ENCODE measurements at regions not wholly inside any gene's neighbourhood (a gene's known extent, or its start where the extent isn't known, plus 50 kb on each side); places are given as distances from the start of the nearest gene placed in this dataset.

GRCh38 chr2:176415937-176416499 lies 146.8 kb downstream of the MTX2 start:
- no peak for TF ChIP-seq POLR2A (IDR thresholded peaks at IDR 0.05)
- TF ChIP-seq, protein P1, sequence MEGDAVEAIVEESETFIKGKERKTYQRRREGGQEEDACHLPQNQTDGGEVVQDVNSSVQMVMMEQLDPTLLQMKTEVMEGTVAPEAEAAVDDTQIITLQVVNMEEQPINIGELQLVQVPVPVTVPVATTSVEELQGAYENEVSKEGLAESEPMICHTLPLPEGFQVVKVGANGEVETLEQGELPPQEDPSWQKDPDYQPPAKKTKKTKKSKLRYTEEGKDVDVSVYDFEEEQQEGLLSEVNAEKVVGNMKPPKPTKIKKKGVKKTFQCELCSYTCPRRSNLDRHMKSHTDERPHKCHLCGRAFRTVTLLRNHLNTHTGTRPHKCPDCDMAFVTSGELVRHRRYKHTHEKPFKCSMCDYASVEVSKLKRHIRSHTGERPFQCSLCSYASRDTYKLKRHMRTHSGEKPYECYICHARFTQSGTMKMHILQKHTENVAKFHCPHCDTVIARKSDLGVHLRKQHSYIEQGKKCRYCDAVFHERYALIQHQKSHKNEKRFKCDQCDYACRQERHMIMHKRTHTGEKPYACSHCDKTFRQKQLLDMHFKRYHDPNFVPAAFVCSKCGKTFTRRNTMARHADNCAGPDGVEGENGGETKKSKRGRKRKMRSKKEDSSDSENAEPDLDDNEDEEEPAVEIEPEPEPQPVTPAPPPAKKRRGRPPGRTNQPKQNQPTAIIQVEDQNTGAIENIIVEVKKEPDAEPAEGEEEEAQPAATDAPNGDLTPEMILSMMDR (IDR thresholded peaks at IDR 0.05): no peak
